Epithelial cell of proximal tubule (primary cell): ENCODE measurements at regions not wholly inside any gene's neighbourhood (a gene's known extent, or its start where the extent isn't known, plus 50 kb on each side); places are given as distances from the start of the nearest gene placed in this dataset.

Experiments
- DNase-seq: peaks from one replicate; pipeline ENCODE4 v3.0.0-alpha.2; 2011; ENCODE audit warnings: low read depth
- H3K4me3 ChIP-seq: 2 replicates; pipeline ENCODE4 v1.5.1; 2011; ENCODE audit warnings: low read depth, mild to moderate bottlenecking, low read length
- TF ChIP-seq, protein P1 (sequence below): conservative IDR thresholded peaks from 2 replicates; pipeline ENCODE4 v1.5.1; 2012; ENCODE audit warnings: low read depth, mild to moderate bottlenecking, low read length

DNA sequence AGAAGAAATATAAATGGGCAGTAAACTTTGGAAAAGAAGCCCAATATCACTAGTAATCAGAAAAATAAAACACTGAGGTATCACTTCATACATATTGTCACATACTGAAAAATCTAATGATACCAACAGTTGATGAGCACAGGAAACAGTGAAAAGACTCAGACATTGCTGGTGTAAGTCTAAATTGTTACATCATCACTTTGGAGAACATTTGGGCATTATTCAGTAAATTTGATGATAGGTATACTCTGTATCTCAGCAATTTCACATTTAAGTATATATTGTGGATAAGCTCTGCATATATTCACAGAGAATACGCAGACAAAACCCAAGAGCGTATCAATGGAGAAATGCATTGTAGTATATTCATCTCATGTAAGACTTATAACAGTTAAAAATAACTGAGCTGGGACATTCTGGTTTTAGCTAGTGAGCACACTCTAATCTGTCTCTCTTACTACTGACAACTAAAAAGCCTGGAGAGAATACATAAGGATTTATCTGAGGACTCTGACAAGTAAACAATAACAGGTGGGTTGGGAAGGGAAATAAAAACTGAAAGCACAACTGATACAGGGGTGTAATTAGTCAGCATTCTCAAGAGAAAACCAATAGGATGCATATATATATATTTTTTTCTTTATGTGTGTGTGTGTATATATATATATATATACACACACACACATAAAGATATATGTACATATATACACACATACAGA lies 212.7 kb upstream of the JUN start:
- TF ChIP-seq, protein P1, sequence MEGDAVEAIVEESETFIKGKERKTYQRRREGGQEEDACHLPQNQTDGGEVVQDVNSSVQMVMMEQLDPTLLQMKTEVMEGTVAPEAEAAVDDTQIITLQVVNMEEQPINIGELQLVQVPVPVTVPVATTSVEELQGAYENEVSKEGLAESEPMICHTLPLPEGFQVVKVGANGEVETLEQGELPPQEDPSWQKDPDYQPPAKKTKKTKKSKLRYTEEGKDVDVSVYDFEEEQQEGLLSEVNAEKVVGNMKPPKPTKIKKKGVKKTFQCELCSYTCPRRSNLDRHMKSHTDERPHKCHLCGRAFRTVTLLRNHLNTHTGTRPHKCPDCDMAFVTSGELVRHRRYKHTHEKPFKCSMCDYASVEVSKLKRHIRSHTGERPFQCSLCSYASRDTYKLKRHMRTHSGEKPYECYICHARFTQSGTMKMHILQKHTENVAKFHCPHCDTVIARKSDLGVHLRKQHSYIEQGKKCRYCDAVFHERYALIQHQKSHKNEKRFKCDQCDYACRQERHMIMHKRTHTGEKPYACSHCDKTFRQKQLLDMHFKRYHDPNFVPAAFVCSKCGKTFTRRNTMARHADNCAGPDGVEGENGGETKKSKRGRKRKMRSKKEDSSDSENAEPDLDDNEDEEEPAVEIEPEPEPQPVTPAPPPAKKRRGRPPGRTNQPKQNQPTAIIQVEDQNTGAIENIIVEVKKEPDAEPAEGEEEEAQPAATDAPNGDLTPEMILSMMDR, result no peak
- no peak for DNase-seq
- H3K4me3 ChIP-seq, result no peak overlapping the region

DNA sequence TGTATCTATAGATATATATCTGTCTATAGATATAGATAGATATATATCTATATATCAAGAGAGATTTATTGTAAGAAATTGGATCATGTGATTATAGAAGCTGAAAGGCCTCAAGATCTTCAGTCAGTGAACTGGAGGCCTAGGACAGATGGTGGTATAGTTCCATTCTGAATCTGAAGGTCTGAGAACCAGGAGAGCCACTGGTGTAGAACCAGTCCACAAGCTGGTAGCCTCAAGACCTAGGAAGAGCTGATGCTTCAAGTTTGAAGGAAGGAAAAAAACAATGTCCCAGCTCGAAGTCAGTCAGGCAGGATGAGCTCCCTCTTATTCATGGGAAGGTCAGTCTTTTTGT lies 213.2 kb upstream of the JUN start:
- H3K4me3 ChIP-seq, result no peak overlapping the region
- no peak for DNase-seq
- TF ChIP-seq, protein P1, result no peak

DNA sequence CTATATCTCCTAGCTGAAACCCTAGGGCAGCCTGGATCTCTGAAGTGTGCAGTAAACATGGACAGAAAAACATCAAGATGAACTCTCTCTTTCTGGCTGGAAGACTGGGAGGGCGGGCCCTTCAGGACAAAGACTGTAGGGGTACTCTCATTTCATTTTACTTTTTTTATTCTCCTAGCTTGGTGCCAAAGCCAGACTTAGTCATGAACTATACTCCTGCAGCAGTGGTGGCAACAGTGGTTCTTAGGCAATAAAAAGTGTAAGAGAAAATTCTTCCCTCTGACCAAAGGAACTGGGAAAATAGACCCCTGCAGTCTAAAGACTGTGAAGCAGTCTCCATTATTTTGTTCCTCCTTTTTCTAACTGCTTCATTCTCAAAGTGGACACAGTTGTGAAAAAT lies 213.8 kb upstream of the JUN start:
- H3K4me3 ChIP-seq, result no peak overlapping the region
- DNase-seq, result no peak
- TF ChIP-seq, protein P1, result no peak

GRCh38 chr1:58999676-59000075 lies 215.8 kb upstream of the JUN start:
- DNase-seq, result no peak
- TF ChIP-seq, protein P1, result no peak
- no peak overlapping the region for H3K4me3 ChIP-seq

DNA sequence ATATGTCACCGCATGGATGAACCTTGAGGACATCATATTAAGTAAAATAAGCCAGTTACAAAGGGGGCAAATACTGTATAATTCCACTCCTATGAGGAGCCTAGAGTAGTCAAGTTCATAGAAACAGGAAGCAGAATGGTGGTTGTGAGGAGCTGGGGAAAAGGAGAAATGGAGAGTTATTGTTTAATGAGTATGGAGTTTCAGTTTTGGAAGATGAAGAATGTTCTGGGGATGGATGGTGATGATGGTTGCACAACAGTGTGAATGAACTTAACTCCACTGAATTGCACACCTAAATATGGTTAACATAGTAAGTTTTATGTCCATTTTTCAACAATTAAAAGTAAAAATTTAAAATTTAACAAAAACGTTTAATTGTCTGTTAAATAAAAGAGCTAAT lies 220.9 kb upstream of the JUN start:
- no peak for DNase-seq
- no peak overlapping the region for H3K4me3 ChIP-seq
- TF ChIP-seq, protein P1, result no peak

DNA sequence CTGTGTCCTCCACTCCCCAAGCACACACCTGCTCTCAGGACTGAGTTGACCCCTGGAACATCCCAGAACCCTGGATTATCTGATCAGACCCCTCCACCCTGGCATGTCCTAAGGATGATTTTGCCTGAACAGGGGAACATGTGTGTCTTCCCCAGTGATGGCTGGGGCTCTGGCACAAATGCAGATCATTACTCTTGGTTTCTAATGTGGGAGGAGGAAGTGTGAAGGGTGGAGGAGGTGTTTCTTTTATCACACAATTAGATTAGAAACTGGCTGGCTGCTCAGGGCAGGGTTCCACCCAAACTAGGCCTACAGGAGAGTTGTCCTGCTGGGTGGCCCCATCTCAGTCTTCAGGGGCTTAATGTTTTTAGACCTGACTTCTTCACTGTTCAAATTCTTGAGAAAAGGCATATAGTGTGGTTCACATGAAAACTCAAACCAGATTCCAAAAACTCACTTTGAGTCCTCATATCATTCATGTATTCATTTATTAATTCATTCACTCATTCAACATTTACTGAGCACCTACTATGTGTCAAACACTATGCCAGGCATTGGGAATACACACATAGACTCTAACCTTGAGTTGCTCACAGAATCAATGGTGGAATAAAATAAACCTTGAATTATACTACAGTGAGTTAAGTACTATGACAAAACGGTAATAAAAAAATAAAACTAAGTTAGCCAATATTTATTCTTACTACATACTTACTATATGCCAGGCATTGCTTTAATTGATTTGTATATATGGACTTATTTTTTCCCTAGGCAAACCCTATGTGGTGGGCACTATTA lies 221.8 kb upstream of the JUN start:
- DNase-seq, result no peak
- H3K4me3 ChIP-seq, result no peak overlapping the region
- TF ChIP-seq, protein P1, result no peak

DNA sequence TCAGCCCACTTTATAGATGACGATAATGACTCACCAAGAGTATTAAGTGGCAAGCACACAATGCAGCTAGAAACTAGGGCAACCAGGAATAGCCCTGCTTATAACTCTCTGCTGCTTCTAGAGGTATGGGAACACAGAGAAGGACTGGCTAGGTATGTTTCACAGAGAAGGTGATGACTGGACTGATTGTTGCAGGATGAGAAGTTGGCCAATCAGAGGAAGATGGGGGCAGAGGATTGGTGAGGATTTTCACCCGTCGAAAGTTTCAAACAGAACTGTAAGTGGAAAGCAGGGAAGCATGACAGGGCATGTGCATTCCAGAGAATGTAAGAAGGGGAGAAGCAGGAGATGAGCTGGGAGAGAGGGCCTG lies 222.4 kb upstream of the JUN start:
- H3K4me3 ChIP-seq, result no peak overlapping the region
- DNase-seq, result no peak

More for the DNA sequence above, 222.4 kb upstream of the JUN start:
- TF ChIP-seq, protein P1, result no peak
